ENCODE measurements at regions not wholly inside any gene's neighbourhood (a gene's known extent, or its start where the extent isn't known, plus 50 kb on each side); places are given as distances from the start of the nearest gene placed in this dataset.
"Not testable (repeated sequence)": the region's sequence is repeated elsewhere in the genome, so short reads cannot be mapped to it uniquely, and the experiment has no call there.

DNA sequence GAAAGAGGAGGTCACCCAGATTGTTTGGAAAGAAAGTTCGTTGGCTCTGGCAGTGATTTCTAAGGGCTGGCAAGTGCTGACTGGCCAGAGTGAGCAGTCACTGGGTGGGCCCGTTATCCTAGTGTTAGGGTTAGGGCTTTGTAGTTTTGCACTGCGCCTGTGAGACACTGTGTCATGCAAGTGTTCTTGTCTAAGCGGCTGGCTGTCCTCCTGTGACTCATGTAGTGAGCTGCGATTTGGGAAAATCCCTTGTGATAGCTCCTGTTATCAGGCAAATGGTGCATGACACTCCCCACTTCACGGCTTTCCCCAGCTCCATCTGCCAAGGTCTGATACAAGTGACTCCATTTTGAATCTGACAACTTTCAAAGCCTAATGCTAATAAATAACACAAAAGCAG is 526.0 kb upstream of the ADAMTS16 start:
- H2AFZ ChIP-seq (ENCODE audit: low read length, unreplicated experiment) = no peak overlapping the region
- no peaks in the 10 kb centered on the region for H3K4me1 ChIP-seq (ENCODE audit: control insufficient read depth, insufficient read depth, low read length, unreplicated experiment)
- no peaks in the 10 kb centered on the region for H3K79me2 ChIP-seq (ENCODE audit: control insufficient read depth, insufficient read depth, low read length, unreplicated experiment)
- no peak overlapping the region for H3K4me3 ChIP-seq (ENCODE audit: low read depth, low read length)
- no peak overlapping the region for H3K27ac ChIP-seq (ENCODE audit: low read depth, low read length)
- H3K36me3 ChIP-seq (ENCODE audit: insufficient read depth, low read length) = no peaks in the 10 kb centered on the region
- no peaks in the 10 kb centered on the region for H3K27me3 ChIP-seq (ENCODE audit: insufficient read depth, low read length)

GRCh38 chr5:4615369-4615768 is 524.8 kb upstream of the ADAMTS16 start:
- H3K79me2 ChIP-seq (ENCODE audit: control insufficient read depth, insufficient read depth, low read length, unreplicated experiment); H3K27ac ChIP-seq (ENCODE audit: low read depth, low read length); H2AFZ ChIP-seq (ENCODE audit: low read length, unreplicated experiment): not testable (repeated sequence)

GRCh38 chr5:4625206-4625896 is 514.8 kb upstream of the ADAMTS16 start:
- Histone ChIP-seq H3K36me3 (ENCODE audit: insufficient read depth, low read length) (no peaks in the 10 kb centered on the region), H3K27ac (ENCODE audit: low read depth, low read length) (no peak overlapping the region), H2AFZ (ENCODE audit: low read length, unreplicated experiment) (no peak overlapping the region), H3K4me3 (ENCODE audit: low read depth, low read length) (no peak overlapping the region), H3K79me2 (ENCODE audit: control insufficient read depth, insufficient read depth, low read length, unreplicated experiment) (no peaks in the 10 kb centered on the region), H3K27me3 (ENCODE audit: insufficient read depth, low read length) (no peaks in the 10 kb centered on the region), H3K4me1 (ENCODE audit: control insufficient read depth, insufficient read depth, low read length, unreplicated experiment) (no peaks in the 10 kb centered on the region)

More at GRCh38 chr5:4615369-4615768, 524.8 kb upstream of the ADAMTS16 start:
- H3K4me1 ChIP-seq (ENCODE audit: control insufficient read depth, insufficient read depth, low read length, unreplicated experiment); H3K36me3 ChIP-seq (ENCODE audit: insufficient read depth, low read length); H3K27me3 ChIP-seq (ENCODE audit: insufficient read depth, low read length); H3K4me3 ChIP-seq (ENCODE audit: low read depth, low read length): not testable (repeated sequence)

DNA sequence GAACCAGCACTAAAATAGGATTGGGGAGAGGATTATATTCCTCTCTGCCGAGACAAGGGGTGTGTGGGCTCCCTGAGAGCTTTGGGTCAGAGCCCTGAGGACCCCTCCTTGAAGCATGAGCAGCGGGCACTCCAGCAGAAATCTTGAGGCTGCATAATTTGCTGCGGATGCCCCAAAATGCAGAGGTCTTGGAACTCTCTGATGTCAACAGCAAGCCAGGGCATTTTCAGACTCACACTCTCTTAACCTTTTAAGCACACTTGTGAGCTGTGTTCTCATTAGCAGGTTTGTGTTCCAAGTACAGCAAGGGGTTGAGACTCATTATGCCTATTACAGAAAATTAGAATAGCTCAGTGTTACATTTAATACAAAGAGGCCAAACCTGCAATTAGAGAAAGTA is 513.0 kb upstream of the ADAMTS16 start:
- no peaks in the 10 kb centered on the region for H3K4me1 ChIP-seq (ENCODE audit: control insufficient read depth, insufficient read depth, low read length, unreplicated experiment)
- H3K36me3 ChIP-seq (ENCODE audit: insufficient read depth, low read length) = no peaks in the 10 kb centered on the region
- no peak overlapping the region for H3K27ac ChIP-seq (ENCODE audit: low read depth, low read length)
- H3K27me3 ChIP-seq (ENCODE audit: insufficient read depth, low read length) = no peaks in the 10 kb centered on the region
- no peak overlapping the region for H3K4me3 ChIP-seq (ENCODE audit: low read depth, low read length)
- H3K79me2 ChIP-seq (ENCODE audit: control insufficient read depth, insufficient read depth, low read length, unreplicated experiment) = no peaks in the 10 kb centered on the region
- no peak overlapping the region for H2AFZ ChIP-seq (ENCODE audit: low read length, unreplicated experiment)

DNA sequence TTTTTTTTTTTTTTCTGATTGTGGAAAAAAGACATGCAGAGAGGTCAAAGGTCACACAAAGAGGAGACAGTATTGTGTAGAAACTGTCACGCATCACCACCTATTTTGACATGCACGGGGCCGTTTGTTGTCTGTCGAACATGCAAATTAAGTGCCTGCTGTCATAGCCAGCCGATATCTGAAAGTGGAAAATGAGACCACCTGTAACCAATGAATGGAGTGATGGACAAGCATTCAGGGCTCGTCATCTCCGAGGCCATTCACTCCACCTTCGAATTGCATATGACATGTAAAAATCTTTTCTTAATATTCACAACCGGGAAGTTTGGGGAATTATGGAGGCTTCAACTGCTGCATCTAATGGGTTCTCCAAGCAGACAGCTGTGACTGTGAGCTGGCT is 512.2 kb upstream of the ADAMTS16 start:
- Histone ChIP-seq H2AFZ (ENCODE audit: low read length, unreplicated experiment) (no peak overlapping the region), H3K27ac (ENCODE audit: low read depth, low read length) (no peak overlapping the region)

GRCh38 chr5:4628645-4629385 is 511.3 kb upstream of the ADAMTS16 start:
- Histone ChIP-seq H3K79me2 (ENCODE audit: control insufficient read depth, insufficient read depth, low read length, unreplicated experiment) (no peaks in the 10 kb centered on the region), H3K4me1 (ENCODE audit: control insufficient read depth, insufficient read depth, low read length, unreplicated experiment) (no peaks in the 10 kb centered on the region), H3K36me3 (ENCODE audit: insufficient read depth, low read length) (no peaks in the 10 kb centered on the region), H2AFZ (ENCODE audit: low read length, unreplicated experiment) (no peak overlapping the region), H3K4me3 (ENCODE audit: low read depth, low read length) (no peak overlapping the region), H3K27me3 (ENCODE audit: insufficient read depth, low read length) (no peaks in the 10 kb centered on the region), H3K27ac (ENCODE audit: low read depth, low read length) (no peak overlapping the region)

More for the DNA sequence above, 512.2 kb upstream of the ADAMTS16 start:
- no peaks in the 10 kb centered on the region for H3K79me2 ChIP-seq (ENCODE audit: control insufficient read depth, insufficient read depth, low read length, unreplicated experiment)
- H3K36me3 ChIP-seq (ENCODE audit: insufficient read depth, low read length) = no peaks in the 10 kb centered on the region
- H3K4me3 ChIP-seq (ENCODE audit: low read depth, low read length) = no peak overlapping the region
- no peaks in the 10 kb centered on the region for H3K4me1 ChIP-seq (ENCODE audit: control insufficient read depth, insufficient read depth, low read length, unreplicated experiment)
- no peaks in the 10 kb centered on the region for H3K27me3 ChIP-seq (ENCODE audit: insufficient read depth, low read length)

- Histone ChIP-seq H3K79me2 (ENCODE audit: control insufficient read depth, insufficient read depth, low read length, unreplicated experiment) (no peaks in the 10 kb centered on the region), H2AFZ (ENCODE audit: low read length, unreplicated experiment) (no peak overlapping the region), H3K27me3 (ENCODE audit: insufficient read depth, low read length) (no peaks in the 10 kb centered on the region), H3K27ac (ENCODE audit: low read depth, low read length) (no peak overlapping the region), H3K4me1 (ENCODE audit: control insufficient read depth, insufficient read depth, low read length, unreplicated experiment) (no peaks in the 10 kb centered on the region), H3K36me3 (ENCODE audit: insufficient read depth, low read length) (no peaks in the 10 kb centered on the region), H3K4me3 (ENCODE audit: low read depth, low read length) (no peak overlapping the region)
These were observed 510.1 kb upstream of the ADAMTS16 start for GRCh38 chr5:4630031-4630430.

- H3K27me3 ChIP-seq (ENCODE audit: insufficient read depth, low read length) = no peaks in the 10 kb centered on the region
- no peaks in the 10 kb centered on the region for H3K4me1 ChIP-seq (ENCODE audit: control insufficient read depth, insufficient read depth, low read length, unreplicated experiment)
- no peak overlapping the region for H3K27ac ChIP-seq (ENCODE audit: low read depth, low read length)
- no peaks in the 10 kb centered on the region for H3K36me3 ChIP-seq (ENCODE audit: insufficient read depth, low read length)
- no peak overlapping the region for H3K4me3 ChIP-seq (ENCODE audit: low read depth, low read length)
- no peak overlapping the region for H2AFZ ChIP-seq (ENCODE audit: low read length, unreplicated experiment)
- no peaks in the 10 kb centered on the region for H3K79me2 ChIP-seq (ENCODE audit: control insufficient read depth, insufficient read depth, low read length, unreplicated experiment)
These were observed 505.8 kb upstream of the ADAMTS16 start for GRCh38 chr5:4634342-4634741.

- no peak overlapping the region for H3K27ac ChIP-seq (ENCODE audit: low read depth, low read length)
- H3K36me3 ChIP-seq (ENCODE audit: insufficient read depth, low read length) = no peaks in the 10 kb centered on the region
- no peaks in the 10 kb centered on the region for H3K79me2 ChIP-seq (ENCODE audit: control insufficient read depth, insufficient read depth, low read length, unreplicated experiment)
- H3K4me3 ChIP-seq (ENCODE audit: low read depth, low read length) = no peak overlapping the region
- H3K27me3 ChIP-seq (ENCODE audit: insufficient read depth, low read length) = no peaks in the 10 kb centered on the region
- H2AFZ ChIP-seq (ENCODE audit: low read length, unreplicated experiment) = no peak overlapping the region
- H3K4me1 ChIP-seq (ENCODE audit: control insufficient read depth, insufficient read depth, low read length, unreplicated experiment) = no peaks in the 10 kb centered on the region
These were observed 503.8 kb upstream of the ADAMTS16 start for GRCh38 chr5:4636378-4636777.

- Histone ChIP-seq H2AFZ (ENCODE audit: low read length, unreplicated experiment) (no peak overlapping the region), H3K4me1 (ENCODE audit: control insufficient read depth, insufficient read depth, low read length, unreplicated experiment) (no peaks in the 10 kb centered on the region), H3K36me3 (ENCODE audit: insufficient read depth, low read length) (no peaks in the 10 kb centered on the region), H3K79me2 (ENCODE audit: control insufficient read depth, insufficient read depth, low read length, unreplicated experiment) (no peaks in the 10 kb centered on the region), H3K27ac (ENCODE audit: low read depth, low read length) (no peak overlapping the region), H3K27me3 (ENCODE audit: insufficient read depth, low read length) (no peaks in the 10 kb centered on the region), H3K4me3 (ENCODE audit: low read depth, low read length) (no peak overlapping the region)
These were observed 500.2 kb upstream of the ADAMTS16 start for GRCh38 chr5:4639946-4640345.

- no peak overlapping the region for H3K27ac ChIP-seq (ENCODE audit: low read depth, low read length)
- H3K79me2 ChIP-seq (ENCODE audit: control insufficient read depth, insufficient read depth, low read length, unreplicated experiment) = no peaks in the 10 kb centered on the region
- H2AFZ ChIP-seq (ENCODE audit: low read length, unreplicated experiment) = no peak overlapping the region
- H3K4me3 ChIP-seq (ENCODE audit: low read depth, low read length) = no peak overlapping the region
- no peaks in the 10 kb centered on the region for H3K4me1 ChIP-seq (ENCODE audit: control insufficient read depth, insufficient read depth, low read length, unreplicated experiment)
- H3K36me3 ChIP-seq (ENCODE audit: insufficient read depth, low read length) = no peaks in the 10 kb centered on the region
- no peaks in the 10 kb centered on the region for H3K27me3 ChIP-seq (ENCODE audit: insufficient read depth, low read length)
These were observed 499.3 kb upstream of the ADAMTS16 start for GRCh38 chr5:4640795-4641194.

Measured in ACC112 (cell line).